B cell (primary cell): ENCODE measurements at regions not wholly inside any gene's neighbourhood (a gene's known extent, or its start where the extent isn't known, plus 50 kb on each side); places are given as distances from the start of the nearest gene placed in this dataset.

ENCODE experiments used
- CTCF ChIP-seq: fragments of 200-600 bp; IDR thresholded peaks from one replicate; pipeline ENCODE4 v1.8.0; 2022; ENCODE audit warnings: antibody characterized with exemption, mild to moderate bottlenecking
- EZH2 ChIP-seq: IDR thresholded peaks from 2 replicates; pipeline ENCODE4 v1.6.1; 2012; ENCODE audit warnings: borderline replicate concordance, low read depth, mild to moderate bottlenecking, moderate library complexity, low read length; ENCODE audit not compliant: insufficient read depth, poor library complexity, severe bottlenecking

- no peak for TF ChIP-seq CTCF
- no peak for TF ChIP-seq EZH2
Observed at GRCh38 chr16:87048038-87048729, 269.0 kb downstream of the C16orf95 start.
